Lower lobe of right lung (tissue), 2 donors: ENCODE measurements at regions not wholly inside any gene's neighbourhood (a gene's known extent, or its start where the extent isn't known, plus 50 kb on each side); places are given as distances from the start of the nearest gene placed in this dataset.

Experiments used
- ATAC-seq, 2 donors: fragments of 200-7000 bp; cut with Tn5 transposase; one replicate each; pipeline ENCODE4 v1.9.1; 2020 to 2022; ENCODE audit warnings: mild to moderate bottlenecking in 2 of 2, moderate library complexity in 2 of 2
- DNase-seq: peaks from one replicate; pipeline ENCODE4 v3.0.0-alpha.2; 2020
- H3K27ac ChIP-seq: fragments of 200-600 bp; one replicate; pipeline ENCODE4 v1.8.0; 2022
- H3K27me3 ChIP-seq: fragments of 200-600 bp; one replicate; pipeline ENCODE4 v1.8.0; 2022; ENCODE audit warnings: low read depth
- H3K36me3 ChIP-seq: fragments of 200-600 bp; one replicate; pipeline ENCODE4 v1.8.0; 2022; ENCODE audit warnings: mild to moderate bottlenecking
- H3K4me1 ChIP-seq: fragments of 200-600 bp; one replicate; pipeline ENCODE4 v1.8.0; 2022
- H3K4me3 ChIP-seq: fragments of 200-600 bp; one replicate; pipeline ENCODE4 v1.8.0; 2022; ENCODE audit warnings: mild to moderate bottlenecking
- H3K9me3 ChIP-seq: fragments of 200-600 bp; one replicate; pipeline ENCODE4 v1.8.0; 2022
- intact Hi-C: fragments of 100-400 bp; cut with DNase I; formaldehyde crosslinking; loops from one replicate; pipeline ENCODE4 v1.11.0; 2022
- TF ChIP-seq, protein P1 (sequence below): fragments of 200-600 bp; IDR thresholded peaks from one replicate; pipeline ENCODE4 v1.8.0; 2022; ENCODE audit warnings: antibody characterized with exemption, mild to moderate bottlenecking
- donor health status: DM: no; HTN: yes; CAD: no; lungs with severe emphysema.

DNA sequence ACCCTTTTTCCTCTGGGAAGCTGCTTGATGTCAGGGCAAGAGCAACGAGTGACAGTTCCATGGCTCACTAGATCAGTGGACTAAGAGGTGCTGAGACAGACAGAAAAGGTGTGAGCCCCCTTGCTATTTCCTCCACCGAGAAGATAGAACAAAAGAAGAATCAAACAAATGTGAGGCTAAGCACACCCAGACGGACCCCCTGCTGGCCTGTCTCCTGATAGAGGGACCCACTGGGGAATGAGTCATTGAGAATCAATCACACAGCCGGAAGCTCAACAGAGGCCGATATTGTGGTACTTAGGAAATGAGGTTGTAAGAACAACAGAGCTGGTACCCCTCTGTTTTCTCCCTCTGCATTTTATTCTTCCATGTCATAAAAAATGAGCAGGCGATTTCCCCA, 89.8 kb upstream of the TEX51 start:
- ATAC-seq (no peak), DNase-seq (no peak)
- Histone ChIP-seq H3K4me3 (no peak overlapping the region), H3K27ac (no peak overlapping the region), H3K4me1 (no peaks in the 10 kb centered on the region), H3K27me3 (no peaks in the 10 kb centered on the region), H3K36me3 (no peaks in the 10 kb centered on the region), H3K9me3 (no peaks in the 10 kb centered on the region)
- intact Hi-C loops, result no loop called here
- TF ChIP-seq, protein P1, sequence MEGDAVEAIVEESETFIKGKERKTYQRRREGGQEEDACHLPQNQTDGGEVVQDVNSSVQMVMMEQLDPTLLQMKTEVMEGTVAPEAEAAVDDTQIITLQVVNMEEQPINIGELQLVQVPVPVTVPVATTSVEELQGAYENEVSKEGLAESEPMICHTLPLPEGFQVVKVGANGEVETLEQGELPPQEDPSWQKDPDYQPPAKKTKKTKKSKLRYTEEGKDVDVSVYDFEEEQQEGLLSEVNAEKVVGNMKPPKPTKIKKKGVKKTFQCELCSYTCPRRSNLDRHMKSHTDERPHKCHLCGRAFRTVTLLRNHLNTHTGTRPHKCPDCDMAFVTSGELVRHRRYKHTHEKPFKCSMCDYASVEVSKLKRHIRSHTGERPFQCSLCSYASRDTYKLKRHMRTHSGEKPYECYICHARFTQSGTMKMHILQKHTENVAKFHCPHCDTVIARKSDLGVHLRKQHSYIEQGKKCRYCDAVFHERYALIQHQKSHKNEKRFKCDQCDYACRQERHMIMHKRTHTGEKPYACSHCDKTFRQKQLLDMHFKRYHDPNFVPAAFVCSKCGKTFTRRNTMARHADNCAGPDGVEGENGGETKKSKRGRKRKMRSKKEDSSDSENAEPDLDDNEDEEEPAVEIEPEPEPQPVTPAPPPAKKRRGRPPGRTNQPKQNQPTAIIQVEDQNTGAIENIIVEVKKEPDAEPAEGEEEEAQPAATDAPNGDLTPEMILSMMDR, result no peak

GRCh38 chr2:126809340-126809739, 89.3 kb upstream of the TEX51 start:
- TF ChIP-seq, protein P1, result no peak
- H3K36me3 ChIP-seq, result no peaks in the 10 kb centered on the region
- H3K9me3 ChIP-seq, result no peaks in the 10 kb centered on the region
- H3K4me3 ChIP-seq, result no peak overlapping the region
- H3K27ac ChIP-seq, result no peak overlapping the region
- no peak for DNase-seq
- intact Hi-C loops, result no loop called here
- no peak for ATAC-seq
- H3K4me1 ChIP-seq, result no peaks in the 10 kb centered on the region
- no peaks in the 10 kb centered on the region for H3K27me3 ChIP-seq

DNA sequence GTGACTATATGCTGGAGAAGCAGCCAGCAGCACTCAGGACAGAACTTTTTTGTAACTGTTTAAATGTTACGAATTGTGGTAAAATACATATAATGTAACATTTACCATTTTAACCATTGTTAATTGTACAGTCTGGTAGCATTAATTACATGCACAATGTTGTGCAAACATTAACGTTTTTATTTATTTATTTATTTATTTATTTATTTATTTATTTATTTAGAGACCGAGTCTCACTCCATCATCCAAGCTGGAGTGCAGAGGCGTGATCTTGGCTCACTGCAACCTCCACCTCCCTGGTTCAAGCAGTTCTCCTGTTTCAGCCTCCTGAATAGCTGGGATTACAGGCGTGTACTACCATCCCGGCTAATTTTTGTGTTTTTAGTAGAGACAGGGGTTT, 88.7 kb upstream of the TEX51 start:
- H3K4me1 ChIP-seq, result no peaks in the 10 kb centered on the region
- H3K4me3 ChIP-seq, result no peak overlapping the region
- ATAC-seq (no peak), DNase-seq (no peak)
- no peaks in the 10 kb centered on the region for H3K36me3 ChIP-seq
- no peak overlapping the region for H3K27ac ChIP-seq
- TF ChIP-seq, protein P1, result no peak
- no peaks in the 10 kb centered on the region for H3K27me3 ChIP-seq
- H3K9me3 ChIP-seq, result no peaks in the 10 kb centered on the region
- intact Hi-C loops, result no loop called here

DNA sequence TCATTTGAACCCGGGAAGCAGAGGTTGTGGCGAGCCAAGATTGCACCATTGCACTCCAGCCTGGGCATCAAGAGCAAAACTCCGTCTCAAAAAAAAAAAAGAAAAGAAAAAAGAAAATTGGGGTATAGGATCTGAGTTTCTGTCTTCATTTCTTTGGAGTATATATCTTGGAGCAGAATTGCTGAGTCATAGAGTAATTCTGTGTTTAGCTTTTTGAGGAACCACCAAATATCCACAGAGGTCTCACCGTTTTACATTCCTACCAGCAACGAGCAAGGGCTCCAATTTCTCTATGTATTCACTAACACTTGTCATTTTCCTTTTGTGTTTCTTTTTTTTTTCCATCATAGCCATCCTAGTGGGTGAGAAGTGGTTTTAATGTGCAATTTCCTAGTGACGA, 87.6 kb upstream of the TEX51 start:
- H3K27me3 ChIP-seq, result no peaks in the 10 kb centered on the region
- no peaks in the 10 kb centered on the region for H3K36me3 ChIP-seq
- H3K4me1 ChIP-seq, result no peaks in the 10 kb centered on the region
- H3K9me3 ChIP-seq, result no peaks in the 10 kb centered on the region
- DNase-seq (no peak), ATAC-seq (no peak)
- TF ChIP-seq, protein P1, result no peak
- H3K4me3 ChIP-seq, result no peak overlapping the region
- no peak overlapping the region for H3K27ac ChIP-seq
- intact Hi-C loops, result no loop called here

DNA sequence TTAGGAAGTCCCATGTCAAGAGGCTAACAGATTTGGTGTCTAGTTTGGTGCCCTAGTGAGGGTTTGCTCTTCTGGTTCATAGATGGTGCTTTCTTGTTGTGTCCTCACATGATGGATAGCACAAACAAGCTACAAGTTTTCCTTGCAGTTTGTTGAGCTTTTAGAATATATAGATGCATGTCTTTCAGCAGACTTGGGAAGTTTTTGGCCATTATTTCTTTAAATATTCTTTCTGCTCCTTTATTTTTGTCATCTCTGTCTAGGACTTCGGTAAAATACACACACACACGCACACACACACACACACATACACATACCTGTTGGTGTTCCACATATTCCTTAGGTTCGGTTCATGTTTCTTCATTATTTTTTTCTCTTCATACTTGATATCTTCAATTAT, 81.5 kb upstream of the TEX51 start:
- ATAC-seq (no peak), DNase-seq (no peak)
- Histone ChIP-seq H3K4me1 (no peaks in the 10 kb centered on the region), H3K27ac (no peak overlapping the region), H3K9me3 (no peaks in the 10 kb centered on the region), H3K27me3 (no peaks in the 10 kb centered on the region), H3K36me3 (no peaks in the 10 kb centered on the region), H3K4me3 (no peak overlapping the region)
- TF ChIP-seq, protein P1, result no peak
- intact Hi-C loops, result no loop called here

DNA sequence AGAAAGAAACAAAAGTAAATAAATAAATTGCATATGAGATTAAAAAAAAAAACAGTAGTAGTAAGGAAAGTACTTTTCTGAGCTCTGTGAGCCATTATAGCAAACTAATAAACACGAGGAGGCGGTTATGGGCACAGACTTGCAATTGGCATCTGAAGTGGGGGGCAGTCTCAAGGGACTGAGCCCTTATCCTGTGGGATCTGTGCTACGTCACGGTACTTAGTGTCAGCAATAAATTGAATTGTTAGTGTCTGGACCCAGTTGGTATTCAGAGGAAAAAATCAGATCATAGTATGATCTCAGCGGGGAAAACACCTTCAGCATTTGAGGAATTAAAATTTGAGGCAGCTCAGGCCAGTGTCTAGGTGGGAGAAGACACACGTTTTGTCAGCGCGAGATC, 76.6 kb upstream of the TEX51 start:
- DNase-seq (no peak), ATAC-seq (no peak)
- Histone ChIP-seq H3K27ac (no peak overlapping the region), H3K4me3 (no peak overlapping the region), H3K27me3 (no peaks in the 10 kb centered on the region), H3K36me3 (no peaks in the 10 kb centered on the region), H3K9me3 (no peaks in the 10 kb centered on the region), H3K4me1 (no peaks in the 10 kb centered on the region)
- intact Hi-C loops, result no loop called here
- TF ChIP-seq, protein P1, result no peak
